HEK293 (cell line): ENCODE measurements at regions not wholly inside any gene's neighbourhood (a gene's known extent, or its start where the extent isn't known, plus 50 kb on each side); places are given as distances from the start of the nearest gene placed in this dataset.

ENCODE experiments used
- CTCF ChIA-PET: fragments of 350-600 bp; formaldehyde crosslinking; extraction: SDS; loops from one replicate; lab custom pipeline; 2021; ENCODE audit warnings: antibody characterized with exemption; lab: Yijun Ruan, JAX
- POLR2A ChIA-PET: fragments of 300-600 bp; formaldehyde crosslinking; extraction: SDS; loops from one replicate; lab custom pipeline; 2020; ENCODE audit warnings: antibody characterized with exemption, inconsistent platforms; lab: Yijun Ruan, JAX
- H3K27ac ChIP-seq: fragments of 200-500 bp; sonication (Bioruptor generic); 2 replicates; pipeline ENCODE4 v1.5.1; 2014; ENCODE audit warnings: low read depth, low read length, control low read depth, inconsistent platforms; ENCODE audit errors: extremely low read depth
- H3K36me3 ChIP-seq, 2 experiments: fragments of 200-500 bp in 1 of 2; sonication (Bioruptor generic) in 1 of 2; 1 replicate in 1 of 2; 2 replicates in 1 of 2; pipeline ENCODE4 v1.5.1; 2014 to 2017; ENCODE audit warnings: inconsistent platforms in 2 of 2, low read length in 2 of 2; ENCODE audit not compliant: control insufficient read depth in 2 of 2, insufficient read depth in 1 of 2
- H3K4me1 ChIP-seq: fragments of 200-500 bp; sonication (Bioruptor generic); 2 replicates; pipeline ENCODE4 v1.5.1; 2014; ENCODE audit warnings: mild to moderate bottlenecking, low read length, inconsistent platforms; ENCODE audit not compliant: control insufficient read depth, insufficient read depth
- H3K4me3 ChIP-seq: 2 replicates; pipeline ENCODE4 v1.5.1; 2011; ENCODE audit warnings: low read depth, mild to moderate bottlenecking, control low read depth, low read length, moderate library complexity
- H3K9me3 ChIP-seq: fragments of 200-500 bp; sonication (Bioruptor generic); 2 replicates; pipeline ENCODE4 v1.5.1; 2014; ENCODE audit warnings: low read depth, low read length, inconsistent platforms; ENCODE audit not compliant: control insufficient read depth, insufficient read depth
- GFI1B ChIP-seq: fragments of 450-650 bp; formaldehyde crosslinking; IDR thresholded peaks from 2 replicates; pipeline ENCODE4 v1.5.1; 2016; ENCODE audit warnings: missing biosample characterization, missing genetic modification characterization
- KLF17 ChIP-seq: fragments of 450-650 bp; formaldehyde crosslinking; IDR thresholded peaks from 2 replicates; pipeline ENCODE4 v1.5.1; 2016; ENCODE audit warnings: missing biosample characterization, missing genetic modification characterization
- KLF9 ChIP-seq: fragments of 450-650 bp; formaldehyde crosslinking; IDR thresholded peaks from 2 replicates; pipeline ENCODE4 v1.5.1; 2016; ENCODE audit warnings: missing biosample characterization, missing genetic modification characterization, low read depth
- PBX3 ChIP-seq: sonication (generic); formaldehyde crosslinking; IDR thresholded peaks from 2 replicates; pipeline ENCODE4 v1.8.1; 2022; ENCODE audit warnings: mild to moderate bottlenecking, moderate library complexity, missing genetic modification reagents
- PRDM1 ChIP-seq: fragments of 450-650 bp; formaldehyde crosslinking; IDR thresholded peaks from 2 replicates; pipeline ENCODE4; 2016; ENCODE audit warnings: missing biosample characterization, missing genetic modification characterization
- SCRT2 ChIP-seq: fragments of 450-650 bp; formaldehyde crosslinking; IDR thresholded peaks from 2 replicates; pipeline ENCODE4 v1.5.1; 2016; ENCODE audit warnings: missing biosample characterization, missing genetic modification characterization
- ZBTB17 ChIP-seq: fragments of 450-650 bp; formaldehyde crosslinking; IDR thresholded peaks from 2 replicates; pipeline ENCODE4 v1.5.1; 2016; ENCODE audit warnings: missing biosample characterization, missing genetic modification characterization
- ZBTB20 ChIP-seq: fragments of 450-650 bp; formaldehyde crosslinking; IDR thresholded peaks from 2 replicates; pipeline ENCODE4 v1.5.1; 2016; ENCODE audit warnings: missing biosample characterization, missing genetic modification characterization
- ZBTB48 ChIP-seq: fragments of 450-650 bp; formaldehyde crosslinking; IDR thresholded peaks from 2 replicates; pipeline ENCODE4 v1.5.1; 2016; ENCODE audit warnings: missing biosample characterization, missing genetic modification characterization
- ZBTB6 ChIP-seq: fragments of 450-650 bp; formaldehyde crosslinking; IDR thresholded peaks from 2 replicates; pipeline ENCODE4 v1.5.1; 2017; ENCODE audit warnings: missing biosample characterization, missing genetic modification characterization
- ZBTB8A ChIP-seq: fragments of 450-650 bp; formaldehyde crosslinking; IDR thresholded peaks from 2 replicates; pipeline ENCODE4 v1.5.1; 2016; ENCODE audit warnings: missing biosample characterization, missing genetic modification characterization
- ZFP37 ChIP-seq: fragments of 450-650 bp; formaldehyde crosslinking; IDR thresholded peaks from 2 replicates; pipeline ENCODE4 v1.5.1; 2016; ENCODE audit warnings: missing biosample characterization, missing genetic modification characterization
- ZNF112 ChIP-seq: fragments of 450-650 bp; formaldehyde crosslinking; IDR thresholded peaks from 2 replicates; pipeline ENCODE4 v1.5.0; 2017; ENCODE audit warnings: missing biosample characterization, missing genetic modification characterization
- ZNF114 ChIP-seq: fragments of 450-650 bp; formaldehyde crosslinking; IDR thresholded peaks from 2 replicates; pipeline ENCODE4 v1.5.0; 2017; ENCODE audit warnings: missing biosample characterization, missing genetic modification characterization
- ZNF155 ChIP-seq: fragments of 450-650 bp; formaldehyde crosslinking; IDR thresholded peaks from 2 replicates; pipeline ENCODE4 v1.5.1; 2016; ENCODE audit warnings: missing biosample characterization, missing genetic modification characterization
- ZNF19 ChIP-seq: fragments of 450-650 bp; formaldehyde crosslinking; IDR thresholded peaks from 2 replicates; pipeline ENCODE4; 2016; ENCODE audit warnings: missing biosample characterization, missing genetic modification characterization, low read depth
- ZNF23 ChIP-seq: fragments of 450-650 bp; formaldehyde crosslinking; IDR thresholded peaks from 2 replicates; pipeline ENCODE4 v1.5.1; 2016; ENCODE audit warnings: missing biosample characterization, missing genetic modification characterization, borderline replicate concordance
- ZNF398 ChIP-seq: fragments of 450-650 bp; formaldehyde crosslinking; IDR thresholded peaks from 2 replicates; pipeline ENCODE4 v1.5.1; 2017; ENCODE audit warnings: missing biosample characterization, missing genetic modification characterization
- ZNF404 ChIP-seq: fragments of 450-650 bp; formaldehyde crosslinking; IDR thresholded peaks from 2 replicates; pipeline ENCODE4 v1.5.1; 2017; ENCODE audit warnings: missing biosample characterization, missing genetic modification characterization
- ZNF416 ChIP-seq: fragments of 450-650 bp; formaldehyde crosslinking; IDR thresholded peaks from 2 replicates; pipeline ENCODE4 v1.5.1; 2016; ENCODE audit warnings: missing biosample characterization, missing genetic modification characterization
- ZNF529 ChIP-seq: fragments of 450-650 bp; formaldehyde crosslinking; IDR thresholded peaks from 2 replicates; pipeline ENCODE4 v1.5.1; 2017; ENCODE audit warnings: missing genetic modification characterization, missing biosample characterization; ENCODE audit not compliant: insufficient replicate concordance
- ZNF548 ChIP-seq: fragments of 450-650 bp; formaldehyde crosslinking; IDR thresholded peaks from 2 replicates; pipeline ENCODE4 v1.5.1; 2016; ENCODE audit warnings: missing biosample characterization, missing genetic modification characterization
- ZNF560 ChIP-seq: fragments of 450-650 bp; formaldehyde crosslinking; IDR thresholded peaks from 2 replicates; pipeline ENCODE4 v1.5.1; 2017; ENCODE audit warnings: missing biosample characterization, missing genetic modification characterization, borderline replicate concordance
- ZNF626 ChIP-seq: fragments of 450-650 bp; sonication (Bioruptor Pico); formaldehyde crosslinking; IDR thresholded peaks from 2 replicates; pipeline ENCODE4 v1.5.1; 2018; ENCODE audit warnings: missing biosample characterization, missing genetic modification characterization, inconsistent platforms
- ZNF629 ChIP-seq: fragments of 450-650 bp; formaldehyde crosslinking; IDR thresholded peaks from 2 replicates; pipeline ENCODE4 v1.5.1; 2017; ENCODE audit warnings: missing biosample characterization, missing genetic modification characterization
- ZNF660 ChIP-seq: fragments of 450-650 bp; IDR thresholded peaks from 2 replicates; pipeline ENCODE4 v1.5.1; 2018; ENCODE audit warnings: missing biosample characterization, mild to moderate bottlenecking, missing genetic modification characterization
- ZNF670 ChIP-seq: fragments of 450-650 bp; formaldehyde crosslinking; IDR thresholded peaks from 2 replicates; pipeline ENCODE4 v1.5.1; 2016; ENCODE audit warnings: missing biosample characterization, missing genetic modification characterization, low read depth
- ZNF707 ChIP-seq: fragments of 450-650 bp; formaldehyde crosslinking; IDR thresholded peaks from 2 replicates; pipeline ENCODE4 v1.5.1; 2016; ENCODE audit warnings: missing biosample characterization, missing genetic modification characterization
- ZNF747 ChIP-seq: fragments of 450-650 bp; formaldehyde crosslinking; IDR thresholded peaks from 2 replicates; pipeline ENCODE4 v1.5.1; 2016; ENCODE audit warnings: missing biosample characterization, missing genetic modification characterization
- ZSCAN4 ChIP-seq: fragments of 450-650 bp; formaldehyde crosslinking; IDR thresholded peaks from 2 replicates; pipeline ENCODE4 v1.5.1; 2017; ENCODE audit warnings: missing biosample characterization, missing genetic modification characterization

GRCh38 chr6:102553214-102553613 is 1159.7 kb downstream of the GRIK2 start:
- Histone ChIP-seq H3K4me1 (no peaks in the 10 kb centered on the region), H3K4me3 (no peak overlapping the region), H3K9me3 (no peaks in the 10 kb centered on the region), H3K27ac (no peak overlapping the region), H3K36me3 (no peaks in the 10 kb centered on the region)
- no peak for TF ChIP-seq ZBTB8A (tag by site-specific recombination)
- no peak for TF ChIP-seq ZNF23 (tag by site-specific recombination)
- TF ChIP-seq ZNF626 (tag by site-specific recombination) = no peak
- TF ChIP-seq ZNF155 (tag by site-specific recombination) = no peak
- no peak for TF ChIP-seq ZBTB6 (tag by site-specific recombination)
- no peak for TF ChIP-seq ZNF112 (tag by site-specific recombination)
- no peak for TF ChIP-seq ZSCAN4 (tag by site-specific recombination)
- no peak for TF ChIP-seq ZNF548 (tag by site-specific recombination)
- no peak for TF ChIP-seq GFI1B (tag by site-specific recombination)
- TF ChIP-seq ZNF629 = no peak
- TF ChIP-seq ZNF660 (tag by site-specific recombination) = no peak
- no peak for TF ChIP-seq ZBTB20 (tag by site-specific recombination)
- TF ChIP-seq ZNF19 (tag by site-specific recombination) = no peak
- TF ChIP-seq ZBTB17 (tag by site-specific recombination) = no peak
- POLR2A ChIA-PET = no interaction called here
- CTCF ChIA-PET = no interaction called here

- no peak overlapping the region for H3K27ac ChIP-seq
- no peaks in the 10 kb centered on the region for H3K36me3 ChIP-seq
- ChIA-PET POLR2A (no interaction called here), CTCF (interaction anchor here (0.9 kb wide), 1 partner anchor 67 kb away, joined by 5 read pairs; no protein-coding TSS in a partner anchor)
- no peak overlapping the region for H3K4me3 ChIP-seq
- no peaks in the 10 kb centered on the region for H3K9me3 ChIP-seq
- no peaks in the 10 kb centered on the region for H3K4me1 ChIP-seq
- TF ChIP-seq ZNF560 (tag by site-specific recombination) = no peak
- TF ChIP-seq ZBTB48 (tag by site-specific recombination) = no peak
- TF ChIP-seq ZNF529 (tag by site-specific recombination) = no peak
- no peak for TF ChIP-seq ZNF398 (tag by site-specific recombination)
- TF ChIP-seq ZNF114 (tag by site-specific recombination) = no peak
- TF ChIP-seq KLF9 (tag by site-specific recombination) = no peak
- TF ChIP-seq PRDM1 (tag by site-specific recombination) = no peak
- TF ChIP-seq ZSCAN4 (tag by site-specific recombination) = no peak
- no peak for TF ChIP-seq ZFP37 (tag by site-specific recombination)
- TF ChIP-seq KLF17 (tag by site-specific recombination) = no peak
- no peak for TF ChIP-seq ZNF404 (tag by site-specific recombination)
- TF ChIP-seq SCRT2 (tag by site-specific recombination) = no peak
- no peak for TF ChIP-seq ZBTB17 (tag by site-specific recombination)
- no peak for TF ChIP-seq ZNF670 (tag by site-specific recombination)
- no peak for TF ChIP-seq ZNF747 (tag by site-specific recombination)
- TF ChIP-seq PBX3 (CRISPR knock-in tag) = no peak
- TF ChIP-seq ZNF416 (tag by site-specific recombination) = no peak
- no peak for TF ChIP-seq ZNF707 (tag by site-specific recombination)
These were observed 1155.8 kb downstream of the GRIK2 start for GRCh38 chr6:102549221-102549874.
